ENCODE measurements at regions not wholly inside any gene's neighbourhood (a gene's known extent, or its start where the extent isn't known, plus 50 kb on each side); places are given as distances from the start of the nearest gene placed in this dataset.
"Not testable (repeated sequence)": the region's sequence is repeated elsewhere in the genome, so short reads cannot be mapped to it uniquely, and the experiment has no call there.

- peak overlapping the region; percentile 36 for H3K4me2 ChIP-seq (ENCODE audit: low read depth, low read length, poor library complexity, severe bottlenecking)
- H3F3A ChIP-seq (ENCODE audit: low read depth), result no peaks in the 10 kb centered on the region
- no peaks in the 10 kb centered on the region for H3K9me2 ChIP-seq (replicated peaks; ENCODE audit: low read depth, low read length)
- peak overlapping the region; percentile 54; the same call in 1 of the 2 replicates for H2AFZ ChIP-seq (ENCODE audit: low read length)
- H4K20me1 ChIP-seq (ENCODE audit: insufficient read depth, low read length, poor library complexity, severe bottlenecking), result no peaks in the 10 kb centered on the region
- peak overlapping the region; percentile 24 for H3K4me3 ChIP-seq (ENCODE audit: low read length, poor library complexity, severe bottlenecking)
- no peak overlapping the region for H3K9ac ChIP-seq (ENCODE audit: low read depth, low read length, poor library complexity, severe bottlenecking)
- H3K27me3 ChIP-seq (ENCODE audit: insufficient read depth, low read length, poor library complexity, severe bottlenecking), result no peaks in the 10 kb centered on the region
- no peaks in the 10 kb centered on the region for H3K4me1 ChIP-seq (ENCODE audit: insufficient read depth, low read length, poor library complexity, severe bottlenecking)
- H3K36me3 ChIP-seq (ENCODE audit: insufficient read depth, low read length), result no peaks in the 10 kb centered on the region
- H3K9me3 ChIP-seq (ENCODE audit: insufficient read depth, low read depth, low read length), result no peaks in the 10 kb centered on the region
- TF ChIP-seq CTCF (conservative IDR thresholded peaks at IDR 0.05; ENCODE audit: low read length) (no peak), EZH2phosphoT487 (IDR thresholded peaks at IDR 0.05; ENCODE audit: borderline replicate concordance) (no peak)
- H3K79me2 ChIP-seq (ENCODE audit: insufficient read depth, low read length), result no peaks in the 10 kb centered on the region
Observed at GRCh38 chr6:13874191-13874549, 50.6 kb upstream of the RNF182 start.

- Histone ChIP-seq H3K9me2 (replicated peaks; ENCODE audit: low read depth, low read length) (no peaks in the 10 kb centered on the region), H3F3A (ENCODE audit: low read depth) (no peaks in the 10 kb centered on the region), H3K4me1 (ENCODE audit: insufficient read depth, low read length, poor library complexity, severe bottlenecking) (no peaks in the 10 kb centered on the region), H3K36me3 (ENCODE audit: insufficient read depth, low read length) (no peaks in the 10 kb centered on the region), H3K9me3 (ENCODE audit: insufficient read depth, low read depth, low read length) (no peaks in the 10 kb centered on the region), H3K27me3 (ENCODE audit: insufficient read depth, low read length, poor library complexity, severe bottlenecking) (no peaks in the 10 kb centered on the region), H3K4me2 (ENCODE audit: low read depth, low read length, poor library complexity, severe bottlenecking) (peak overlapping the region; percentile 36), H3K4me3 (ENCODE audit: low read length, poor library complexity, severe bottlenecking) (peak overlapping the region; percentile 24), H4K20me1 (ENCODE audit: insufficient read depth, low read length, poor library complexity, severe bottlenecking) (no peaks in the 10 kb centered on the region), H3K79me2 (ENCODE audit: insufficient read depth, low read length) (no peaks in the 10 kb centered on the region), H3K9ac (ENCODE audit: low read depth, low read length, poor library complexity, severe bottlenecking) (no peak overlapping the region), H2AFZ (ENCODE audit: low read length) (peak overlapping the region; percentile 54; the same call in 1 of the 2 replicates)
- TF ChIP-seq CTCF (conservative IDR thresholded peaks at IDR 0.05; ENCODE audit: low read length) (peak; percentile 70), EZH2phosphoT487 (IDR thresholded peaks at IDR 0.05; ENCODE audit: borderline replicate concordance) (no peak)
Observed at GRCh38 chr6:13873288-13874190, 51.2 kb upstream of the RNF182 start.

GRCh38 chr6:13872681-13873080 lies 52.1 kb upstream of the RNF182 start:
- Histone ChIP-seq H3K79me2 (ENCODE audit: insufficient read depth, low read length) (no peaks in the 10 kb centered on the region), H3K4me3 (ENCODE audit: low read length, poor library complexity, severe bottlenecking) (no peak overlapping the region), H3K36me3 (ENCODE audit: insufficient read depth, low read length) (no peaks in the 10 kb centered on the region), H3K9me3 (ENCODE audit: insufficient read depth, low read depth, low read length) (no peaks in the 10 kb centered on the region), H3K9me2 (replicated peaks; ENCODE audit: low read depth, low read length) (no peaks in the 10 kb centered on the region), H2AFZ (ENCODE audit: low read length) (no peak overlapping the region), H3F3A (ENCODE audit: low read depth) (no peaks in the 10 kb centered on the region), H3K27me3 (ENCODE audit: insufficient read depth, low read length, poor library complexity, severe bottlenecking) (no peaks in the 10 kb centered on the region), H4K20me1 (ENCODE audit: insufficient read depth, low read length, poor library complexity, severe bottlenecking) (no peaks in the 10 kb centered on the region), H3K4me2 (ENCODE audit: low read depth, low read length, poor library complexity, severe bottlenecking) (no peak overlapping the region), H3K4me1 (ENCODE audit: insufficient read depth, low read length, poor library complexity, severe bottlenecking) (no peaks in the 10 kb centered on the region), H3K9ac (ENCODE audit: low read depth, low read length, poor library complexity, severe bottlenecking) (no peak overlapping the region)
- no peak for TF ChIP-seq EZH2phosphoT487 (IDR thresholded peaks at IDR 0.05; ENCODE audit: borderline replicate concordance)
- no peak for TF ChIP-seq CTCF (conservative IDR thresholded peaks at IDR 0.05; ENCODE audit: low read length)

GRCh38 chr6:13872006-13872405 lies 52.7 kb upstream of the RNF182 start:
- H4K20me1 ChIP-seq (ENCODE audit: insufficient read depth, low read length, poor library complexity, severe bottlenecking); H3K4me1 ChIP-seq (ENCODE audit: insufficient read depth, low read length, poor library complexity, severe bottlenecking); H3K4me2 ChIP-seq (ENCODE audit: low read depth, low read length, poor library complexity, severe bottlenecking); H3K9ac ChIP-seq (ENCODE audit: low read depth, low read length, poor library complexity, severe bottlenecking); H3K9me2 ChIP-seq (replicated peaks; ENCODE audit: low read depth, low read length); H3K79me2 ChIP-seq (ENCODE audit: insufficient read depth, low read length); H3K27me3 ChIP-seq (ENCODE audit: insufficient read depth, low read length, poor library complexity, severe bottlenecking); H2AFZ ChIP-seq (ENCODE audit: low read length); H3K9me3 ChIP-seq (ENCODE audit: insufficient read depth, low read depth, low read length); H3F3A ChIP-seq (ENCODE audit: low read depth); H3K36me3 ChIP-seq (ENCODE audit: insufficient read depth, low read length); H3K4me3 ChIP-seq (ENCODE audit: low read length, poor library complexity, severe bottlenecking): not testable (repeated sequence)

Measured in Loucy (cell line).